ENCODE measurements at regions not wholly inside any gene's neighbourhood (a gene's known extent, or its start where the extent isn't known, plus 50 kb on each side); places are given as distances from the start of the nearest gene placed in this dataset.

- DNase-seq, result no peak
These were observed 348.3 kb downstream of the BMP4 start for GRCh38 chr14:53608369-53608768.

- no peak for DNase-seq
These were observed 350.4 kb downstream of the BMP4 start for GRCh38 chr14:53606203-53606602.

- DNase-seq, result no peak
These were observed 351.1 kb downstream of the BMP4 start for GRCh38 chr14:53605562-53605961.

GRCh38 chr14:53603994-53604393 lies 352.6 kb downstream of the BMP4 start:
- no peak for DNase-seq

- DNase-seq, result no peak
These were observed 355.2 kb downstream of the BMP4 start for GRCh38 chr14:53601409-53601808.

GRCh38 chr14:53599221-53599945 lies 357.2 kb downstream of the BMP4 start:
- no peak for DNase-seq

GRCh38 chr14:53596853-53597525 lies 359.6 kb downstream of the BMP4 start:
- no peak for DNase-seq

GRCh38 chr14:53591816-53592215 lies 364.8 kb downstream of the BMP4 start:
- no peak for DNase-seq

GRCh38 chr14:53581504-53581903 lies 375.1 kb downstream of the BMP4 start:
- no peak for DNase-seq

GRCh38 chr14:53571641-53572328 lies 384.8 kb downstream of the BMP4 start:
- no peak for DNase-seq

- no peak for DNase-seq
These were observed 385.9 kb downstream of the BMP4 start for GRCh38 chr14:53570411-53571387.

- no peak for DNase-seq
These were observed 387.2 kb downstream of the BMP4 start for GRCh38 chr14:53569446-53569845.

- DNase-seq, result no peak
These were observed 389.3 kb downstream of the BMP4 start for GRCh38 chr14:53567236-53567780.

- no peak for DNase-seq
These were observed 391.8 kb downstream of the BMP4 start for GRCh38 chr14:53564870-53565269.

- DNase-seq, result no peak
These were observed 393.0 kb downstream of the BMP4 start for GRCh38 chr14:53563628-53564027.

- no peak for DNase-seq
These were observed 400.1 kb upstream of the DDHD1 start for GRCh38 chr14:53553221-53553620.

GRCh38 chr14:53551862-53552261 lies 398.7 kb upstream of the DDHD1 start:
- no peak for DNase-seq

- no peak for DNase-seq
These were observed 397.7 kb upstream of the DDHD1 start for GRCh38 chr14:53550776-53551175.

GRCh38 chr14:53549956-53550355 lies 396.8 kb upstream of the DDHD1 start:
- DNase-seq, result no peak

GRCh38 chr14:53547593-53547992 lies 394.5 kb upstream of the DDHD1 start:
- DNase-seq, result no peak

GRCh38 chr14:53545217-53545616 lies 392.1 kb upstream of the DDHD1 start:
- DNase-seq, result no peak

GRCh38 chr14:53542732-53543131 lies 389.6 kb upstream of the DDHD1 start:
- no peak for DNase-seq

GRCh38 chr14:53541411-53541810 lies 388.3 kb upstream of the DDHD1 start:
- no peak for DNase-seq
